Natural killer cell (primary cell): ENCODE measurements at regions not wholly inside any gene's neighbourhood (a gene's known extent, or its start where the extent isn't known, plus 50 kb on each side); places are given as distances from the start of the nearest gene placed in this dataset.
"Not testable (repeated sequence)": the region's sequence is repeated elsewhere in the genome, so short reads cannot be mapped to it uniquely, and the experiment has no call there.

Source experiments
- ATAC-seq, 3 donors: fragments of 150-1000 bp in 2 of 3; fragments of 200-7000 bp in 1 of 3; cut with Tn5 transposase; 1 replicate in 1 of 3; 2 replicates in 2 of 3; pipeline ENCODE4 v1.10.0; 2021; ENCODE audit warnings: mild to moderate bottlenecking in 2 of 3, moderate library complexity in 2 of 3
- DNase-seq, 2 donors: peaks; one replicate each; pipeline versions ENCODE4 v3.0.0 to v3.0.0-alpha.2; 2013 to 2021; ENCODE audit warnings: mixed read lengths in 1 of 2
- H3K27ac ChIP-seq: one replicate; pipeline ENCODE4 v1.5.1; 2013; ENCODE audit warnings: mild to moderate bottlenecking, low read length
- H3K27me3 ChIP-seq: one replicate; pipeline ENCODE4 v1.6.1; 2013; ENCODE audit warnings: low read length; ENCODE audit not compliant: control insufficient read depth, insufficient read depth
- H3K36me3 ChIP-seq: one replicate; pipeline ENCODE4 v1.6.1; 2013; ENCODE audit warnings: low read length; ENCODE audit not compliant: control insufficient read depth, insufficient read depth
- H3K4me1 ChIP-seq: one replicate; pipeline ENCODE4 v1.6.1; 2013; ENCODE audit warnings: low read length; ENCODE audit not compliant: control insufficient read depth, insufficient read depth
- H3K4me3 ChIP-seq: one replicate; pipeline ENCODE4 v1.5.1; 2013; ENCODE audit warnings: low read length
- H3K9me3 ChIP-seq: one replicate; pipeline ENCODE4 v1.6.1; 2013; ENCODE audit warnings: low read length; ENCODE audit not compliant: control insufficient read depth, insufficient read depth
- H3K27ac Mint-ChIP-seq, 2 donors: one replicate each; pipeline ENCODE4 v1.8.0; 2022; ENCODE audit warnings: mild to moderate bottlenecking in 2 of 2, mixed read lengths in 2 of 2, moderate library complexity in 1 of 2
- H3K27me3 Mint-ChIP-seq, 2 donors: one replicate each; pipeline ENCODE4 v1.8.0; 2022; ENCODE audit warnings: low read depth in 2 of 2, mixed read lengths in 2 of 2
- H3K36me3 Mint-ChIP-seq: one replicate; pipeline ENCODE4 v1.8.0; 2022; ENCODE audit warnings: mixed read lengths
- H3K4me1 Mint-ChIP-seq, 2 donors: one replicate each; pipeline ENCODE4 v1.8.0; 2022; ENCODE audit warnings: mixed read lengths in 2 of 2
- H3K4me3 Mint-ChIP-seq: one replicate; pipeline ENCODE4 v1.8.0; 2022; ENCODE audit warnings: mild to moderate bottlenecking, moderate library complexity, mixed read lengths
- H3K9me3 Mint-ChIP-seq, 2 donors: one replicate each; pipeline ENCODE4 v1.8.0; 2022; ENCODE audit warnings: mixed read lengths in 2 of 2
- WGBS: methylation state at CpG from one replicate; pipeline ENCODE4 v1.1.7; 2013; ENCODE audit warnings: missing lambda C conversion rate; ENCODE audit not compliant: insufficient coverage; 5-methylcytosine and 5-hydroxymethylcytosine counted together
- intact Hi-C: fragments of 100-400 bp; cut with micrococcal nuclease; formaldehyde crosslinking; loops from one replicate; pipeline ENCODE4 v1.14.2; 2022
- TF ChIP-seq, protein P1 (sequence below): fragments of 200-600 bp; IDR thresholded peaks from one replicate; pipeline ENCODE4 v1.8.0; 2022; ENCODE audit warnings: antibody characterized with exemption

GRCh38 chr6:863831-864230 lies 170.9 kb upstream of the EXOC2 start:
- DNase-seq (no peak), ATAC-seq (no peak)
- Histone ChIP-seq H3K9me3 (no peaks in the 10 kb centered on the region), H3K36me3 (no peaks in the 10 kb centered on the region), H3K27ac (no peak overlapping the region), H3K27me3 (peaks cover 5% of the 10 kb centered on the region), H3K4me3 (no peak overlapping the region), H3K4me1 (no peaks in the 10 kb centered on the region)
- no peaks in the 10 kb centered on the region for H3K4me1 Mint-ChIP-seq
- WGBS, result 94% methylated on average over 2 of the region's 2 CpGs
- intact Hi-C loops, result no loop called here
- H3K27ac Mint-ChIP-seq, result no peak overlapping the region
- no peak overlapping the region for H3K4me3 Mint-ChIP-seq
- H3K27me3 Mint-ChIP-seq, result peaks cover 21 to 44% of the 10 kb centered on the region in 2 donors
- TF ChIP-seq, protein P1, sequence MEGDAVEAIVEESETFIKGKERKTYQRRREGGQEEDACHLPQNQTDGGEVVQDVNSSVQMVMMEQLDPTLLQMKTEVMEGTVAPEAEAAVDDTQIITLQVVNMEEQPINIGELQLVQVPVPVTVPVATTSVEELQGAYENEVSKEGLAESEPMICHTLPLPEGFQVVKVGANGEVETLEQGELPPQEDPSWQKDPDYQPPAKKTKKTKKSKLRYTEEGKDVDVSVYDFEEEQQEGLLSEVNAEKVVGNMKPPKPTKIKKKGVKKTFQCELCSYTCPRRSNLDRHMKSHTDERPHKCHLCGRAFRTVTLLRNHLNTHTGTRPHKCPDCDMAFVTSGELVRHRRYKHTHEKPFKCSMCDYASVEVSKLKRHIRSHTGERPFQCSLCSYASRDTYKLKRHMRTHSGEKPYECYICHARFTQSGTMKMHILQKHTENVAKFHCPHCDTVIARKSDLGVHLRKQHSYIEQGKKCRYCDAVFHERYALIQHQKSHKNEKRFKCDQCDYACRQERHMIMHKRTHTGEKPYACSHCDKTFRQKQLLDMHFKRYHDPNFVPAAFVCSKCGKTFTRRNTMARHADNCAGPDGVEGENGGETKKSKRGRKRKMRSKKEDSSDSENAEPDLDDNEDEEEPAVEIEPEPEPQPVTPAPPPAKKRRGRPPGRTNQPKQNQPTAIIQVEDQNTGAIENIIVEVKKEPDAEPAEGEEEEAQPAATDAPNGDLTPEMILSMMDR, result no peak
- no peaks in the 10 kb centered on the region for H3K36me3 Mint-ChIP-seq
- no peaks in the 10 kb centered on the region for H3K9me3 Mint-ChIP-seq

DNA sequence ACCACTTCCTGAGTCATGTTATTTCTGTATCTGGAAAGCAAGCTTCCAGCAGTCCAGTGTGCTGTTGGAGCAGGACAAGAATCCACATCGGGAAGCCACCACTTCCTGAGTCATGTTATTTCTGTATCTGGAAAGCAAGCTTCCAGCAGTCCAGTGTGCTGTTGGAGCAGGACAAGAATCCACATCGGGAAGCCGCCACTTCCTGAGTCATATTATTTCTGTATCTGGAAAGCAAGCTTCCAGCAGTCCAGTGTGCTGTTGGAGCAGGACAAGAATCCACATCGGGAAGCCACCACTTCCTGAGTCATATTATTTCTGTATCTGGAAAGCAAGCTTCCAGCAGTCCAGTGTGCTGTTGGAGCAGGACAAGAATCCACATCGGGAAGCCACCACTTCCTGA lies 170.2 kb upstream of the EXOC2 start:
- H3K9me3 Mint-ChIP-seq, intact Hi-C loops, H3K27ac ChIP-seq, H3K27me3 ChIP-seq, H3K4me1 ChIP-seq, ATAC-seq, H3K4me1 Mint-ChIP-seq, H3K36me3 ChIP-seq, H3K4me3 Mint-ChIP-seq, H3K36me3 Mint-ChIP-seq, H3K4me3 ChIP-seq, H3K9me3 ChIP-seq, DNase-seq, H3K27ac Mint-ChIP-seq: not testable (repeated sequence)
- H3K27me3 Mint-ChIP-seq, result peaks cover 19 to 43% of the 10 kb centered on the region in 2 donors
- WGBS, result 70% methylated on average over 2 of the region's 5 CpGs

- no peaks in the 10 kb centered on the region for H3K4me1 Mint-ChIP-seq
- no peaks in the 10 kb centered on the region for H3K9me3 Mint-ChIP-seq
- DNase-seq (no peak), ATAC-seq (no peak)
- no peak overlapping the region for H3K27ac ChIP-seq
- H3K36me3 ChIP-seq, result no peaks in the 10 kb centered on the region
- peaks cover 20 to 27% of the 10 kb centered on the region in 2 donors for H3K27me3 Mint-ChIP-seq
- H3K36me3 Mint-ChIP-seq, result no peaks in the 10 kb centered on the region
- TF ChIP-seq, protein P1, result no peak
- no peaks in the 10 kb centered on the region for H3K9me3 ChIP-seq
- no peak overlapping the region for H3K4me3 Mint-ChIP-seq
- WGBS, result 84% methylated on average over 3 of the region's 4 CpGs
- intact Hi-C loops, result no loop called here
- H3K27me3 ChIP-seq, result peaks cover 5% of the 10 kb centered on the region
- no peak overlapping the region for H3K27ac Mint-ChIP-seq
- H3K4me1 ChIP-seq, result no peaks in the 10 kb centered on the region
- H3K4me3 ChIP-seq, result no peak overlapping the region
Measured at GRCh38 chr6:859936-860335, 167.0 kb upstream of the EXOC2 start.

DNA sequence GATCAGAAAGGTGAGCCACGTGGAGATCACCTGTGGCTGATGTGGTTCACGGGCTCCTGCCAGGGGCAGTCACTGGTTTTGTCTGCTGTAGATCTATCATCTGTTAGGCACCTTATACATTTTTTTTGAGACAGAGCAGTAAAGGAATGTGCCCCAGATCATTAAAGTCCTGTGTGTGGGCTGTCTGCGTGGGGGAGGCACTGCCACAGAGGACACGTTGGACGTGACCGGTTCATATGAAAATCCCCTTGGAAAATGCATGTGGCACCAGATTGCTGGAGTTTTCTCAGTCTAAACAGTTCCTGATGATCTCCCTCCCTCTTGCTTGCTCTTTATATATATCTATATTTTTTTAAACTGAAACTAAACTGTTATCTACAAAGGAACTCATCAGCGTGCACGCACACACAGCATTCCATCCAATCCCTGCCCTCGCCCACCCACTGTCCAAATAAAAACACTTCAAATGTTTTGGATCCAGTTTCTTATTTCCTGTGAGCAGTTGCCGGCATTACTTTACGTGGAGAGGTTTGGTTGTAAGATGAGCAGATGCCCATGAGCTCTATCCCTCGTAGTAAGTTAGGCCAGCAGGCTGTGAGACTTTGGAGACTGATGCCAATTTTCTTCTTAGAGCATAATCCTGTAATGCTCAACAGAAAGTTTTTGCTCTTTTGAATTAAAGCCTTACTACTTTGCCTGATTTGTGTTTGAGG lies 161.6 kb upstream of the EXOC2 start:
- Histone ChIP-seq H3K27me3 (no peaks in the 10 kb centered on the region), H3K9me3 (no peaks in the 10 kb centered on the region), H3K4me1 (no peaks in the 10 kb centered on the region), H3K27ac (no peak overlapping the region), H3K36me3 (no peaks in the 10 kb centered on the region), H3K4me3 (no peak overlapping the region)
- ATAC-seq (no peak), DNase-seq (no peak)
- no peaks in the 10 kb centered on the region for H3K4me1 Mint-ChIP-seq
- intact Hi-C loops, result no loop called here
- H3K27ac Mint-ChIP-seq, result no peak overlapping the region
- H3K27me3 Mint-ChIP-seq, result peaks cover 17 to 22% of the 10 kb centered on the region in 2 donors
- H3K36me3 Mint-ChIP-seq, result no peaks in the 10 kb centered on the region
- H3K9me3 Mint-ChIP-seq, result no peaks in the 10 kb centered on the region
- H3K4me3 Mint-ChIP-seq, result no peak overlapping the region
- 89% methylated on average over 12 of the region's 12 CpGs for WGBS
- TF ChIP-seq, protein P1, result no peak

DNA sequence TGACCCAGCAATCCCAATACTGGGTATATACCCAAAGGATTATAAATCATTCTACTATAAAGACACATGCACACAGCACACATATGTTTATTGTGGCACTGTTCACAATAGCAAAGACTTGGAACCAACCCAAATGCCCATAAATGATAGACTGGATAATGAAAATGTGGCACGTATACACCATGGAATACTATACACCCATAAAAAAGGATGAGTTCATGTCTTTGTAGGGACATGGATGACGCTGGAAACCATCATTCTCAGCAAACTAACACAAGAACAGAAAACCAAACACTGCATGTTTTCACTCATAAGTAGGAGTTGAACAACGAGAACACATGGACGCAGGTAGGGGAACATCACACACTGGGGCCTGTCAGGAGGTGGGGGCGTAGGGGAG lies 159.3 kb upstream of the EXOC2 start:
- H3K9me3 ChIP-seq, intact Hi-C loops, H3K27me3 Mint-ChIP-seq, ATAC-seq, DNase-seq, H3K4me1 Mint-ChIP-seq, H3K4me3 ChIP-seq, H3K9me3 Mint-ChIP-seq, H3K36me3 Mint-ChIP-seq, H3K27me3 ChIP-seq, H3K36me3 ChIP-seq, H3K27ac Mint-ChIP-seq, H3K4me3 Mint-ChIP-seq, H3K27ac ChIP-seq, H3K4me1 ChIP-seq: not testable (repeated sequence)
- 76% methylated on average over 2 of the region's 5 CpGs for WGBS
